HCT116 (cell line): ENCODE measurements at regions not wholly inside any gene's neighbourhood (a gene's known extent, or its start where the extent isn't known, plus 50 kb on each side); places are given as distances from the start of the nearest gene placed in this dataset.

ENCODE experiments used
- ATAC-seq: fragments of 200-7000 bp; cut with Tn5 transposase; 2 replicates; pipeline ENCODE4 v1.9.1; 2020; ENCODE audit warnings: mild to moderate bottlenecking, moderate library complexity
- BruUV-seq: library from RNA; stranded (reverse); fragments of 400-500 nt; replicated peaks from 2 replicates; lab custom pipeline; 2021; lab: Mats Ljungman, UMichigan
- CTCF ChIA-PET: fragments of 300-600 bp; sonication (Branson Sonifier 250); formaldehyde crosslinking; loops from one replicate; lab custom pipeline; 2021; ENCODE audit warnings: antibody characterized with exemption; lab: Charles Lee
- POLR2A ChIA-PET: fragments of 300-600, 350-600 bp; sonication (Branson Sonifier 250); formaldehyde crosslinking; loops from one replicate; lab custom pipeline; 2021; ENCODE audit warnings: antibody characterized with exemption; lab: Charles Lee
- RAD21 ChIA-PET, 2 experiments: fragments of 300-600 bp; sonication (Branson Sonifier 250); formaldehyde crosslinking; loops; one replicate each; lab custom pipeline; 2023; ENCODE audit warnings: low total read pairs in 2 of 2; ENCODE audit not compliant: uncharacterized antibody in 2 of 2, unreplicated experiment in 2 of 2, low non-redundant PET in 1 of 2; lab: Charles Lee
- DNase-seq: peaks from one replicate; pipeline ENCODE4 v3.0.0-alpha.2; 2010; ENCODE audit warnings: low read depth, low spot score
- H2AFZ ChIP-seq: fragments of 200-600 bp; shearing (Covaris generic), sonication (generic); 2 replicates; pipeline ENCODE4 v1.6.1; 2017; ENCODE audit warnings: low read depth, mixed run types, mixed read lengths, antibody characterized with exemption, low read length; ENCODE audit not compliant: poor library complexity, severe bottlenecking
- H3K27ac ChIP-seq: 2 replicates; pipeline ENCODE4 v1.5.1; 2012; ENCODE audit warnings: low read depth, low read length
- H3K27me3 ChIP-seq: fragments of 200-600 bp; sonication (generic); 2 replicates; pipeline ENCODE4 v1.6.1; 2016; ENCODE audit warnings: mixed run types, low read length, mixed read lengths; ENCODE audit not compliant: insufficient read depth
- H3K36me3 ChIP-seq, 2 experiments: fragments of 200-500 bp in 1 of 2; fragments of 200-600 bp in 1 of 2; sonication (Bioruptor generic) in 1 of 2; sonication (generic) in 1 of 2; 2 replicates each; pipeline versions ENCODE4 v1.5.1 to v1.6.1; 2014 to 2016; ENCODE audit warnings: low read length in 2 of 2, inconsistent platforms in 1 of 2, mixed read lengths in 1 of 2, mixed run types in 1 of 2; ENCODE audit not compliant: insufficient read depth in 2 of 2, control insufficient read depth in 1 of 2
- H3K4me1 ChIP-seq, 2 experiments: fragments of 200-600 bp in 1 of 2; sonication (generic) in 1 of 2; 2 replicates each; pipeline versions ENCODE4 v1.5.1 to v1.6.1; 2012 to 2017; ENCODE audit warnings: low read length in 2 of 2, inconsistent platforms in 1 of 2, mild to moderate bottlenecking in 1 of 2, mixed read lengths in 1 of 2, mixed run types in 1 of 2, moderate library complexity in 1 of 2; ENCODE audit not compliant: insufficient read depth in 2 of 2, control insufficient read depth in 1 of 2
- H3K4me2 ChIP-seq: fragments of 200-600 bp; sonication (generic); 2 replicates; pipeline ENCODE4 v1.6.1; 2017; ENCODE audit warnings: mixed run types, low read length, mixed read lengths
- H3K4me3 ChIP-seq, 2 experiments: fragments of 200-600 bp in 1 of 2; sonication (generic) in 1 of 2; replicated peaks in 1 of 2; 2 replicates each; pipeline ENCODE4 v1.5.1; 2011 to 2016; ENCODE audit warnings: low read length in 2 of 2, control low read depth in 1 of 2, low read depth in 1 of 2, mild to moderate bottlenecking in 1 of 2, mixed read lengths in 1 of 2, mixed run types in 1 of 2
- H3K79me2 ChIP-seq: fragments of 200-600 bp; sonication (generic); 2 replicates; pipeline ENCODE4 v1.6.1; 2017; ENCODE audit warnings: mild to moderate bottlenecking, mixed run types, low read length, moderate library complexity, mixed read lengths; ENCODE audit not compliant: insufficient read depth
- H3K9ac ChIP-seq: fragments of 200-600 bp; sonication (generic); 2 replicates; pipeline ENCODE4 v1.6.1; 2016; ENCODE audit warnings: low read length, mixed read lengths
- H3K9me2 ChIP-seq: fragments of 200-600 bp; sonication (generic), shearing (Covaris generic); 2 replicates; pipeline ENCODE4 v1.6.1; 2017; ENCODE audit warnings: mixed run types, mild to moderate bottlenecking, moderate library complexity; ENCODE audit not compliant: insufficient read depth
- H3K9me3 ChIP-seq, 2 experiments: fragments of 200-500 bp in 1 of 2; fragments of 200-600 bp in 1 of 2; sonication (Bioruptor generic) in 1 of 2; sonication (generic) in 1 of 2; 2 replicates each; pipeline ENCODE4 v1.6.1; 2014 to 2017; ENCODE audit warnings: low read length in 2 of 2, mixed read lengths in 2 of 2, inconsistent platforms in 1 of 2, low read depth in 1 of 2, mild to moderate bottlenecking in 1 of 2, mixed run types in 1 of 2, moderate library complexity in 1 of 2; ENCODE audit not compliant: control insufficient read depth in 1 of 2, insufficient read depth in 1 of 2
- H4K20me1 ChIP-seq: fragments of 200-600 bp; sonication (generic), shearing (Covaris generic); 2 replicates; pipeline ENCODE4 v1.6.1; 2017; ENCODE audit warnings: mixed run types, mild to moderate bottlenecking, moderate library complexity; ENCODE audit not compliant: insufficient read depth
- CBX3 ChIP-seq: IDR thresholded peaks from 2 replicates; pipeline ENCODE4 v1.6.1; 2012; ENCODE audit warnings: low read depth
- CEBPB ChIP-seq: IDR thresholded peaks from 2 replicates; pipeline ENCODE4 v1.6.1; 2012; ENCODE audit warnings: low read depth
- CTCF ChIP-seq, 3 experiments: fragments of 200-600 bp in 1 of 3; sonication (generic) in 1 of 3; IDR thresholded peaks in 2 of 3; conservative IDR thresholded peaks in 1 of 3; 2 replicates each; pipeline ENCODE4 v1.5.1; 2012 to 2017; ENCODE audit warnings: low read depth in 2 of 3, low read length in 2 of 3, antibody characterized with exemption in 1 of 3, borderline replicate concordance in 1 of 3, control low read depth in 1 of 3, mild to moderate bottlenecking in 1 of 3, mixed read lengths in 1 of 3, mixed run types in 1 of 3, moderate library complexity in 1 of 3; ENCODE audit not compliant: insufficient read depth in 1 of 3
- ELF1 ChIP-seq: IDR thresholded peaks from 2 replicates; pipeline ENCODE4 v1.6.1; 2012; ENCODE audit warnings: low read depth, borderline replicate concordance
- EZH2 ChIP-seq: fragments of 200-600 bp; sonication (generic); IDR thresholded peaks from 2 replicates; pipeline ENCODE4 v1.6.1; 2017; ENCODE audit warnings: antibody characterized with exemption, mixed run types
- EZH2phosphoT487 ChIP-seq: fragments of 200-600 bp; IDR thresholded peaks from 2 replicates; pipeline ENCODE4 v1.6.1; 2018; ENCODE audit warnings: antibody characterized with exemption, borderline replicate concordance
- FOSL1 ChIP-seq: IDR thresholded peaks from 2 replicates; pipeline ENCODE4 v1.6.1; 2012; ENCODE audit warnings: low read depth
- MAX ChIP-seq: IDR thresholded peaks from 2 replicates; pipeline ENCODE4 v1.6.1; 2012
- POLR2A ChIP-seq: IDR thresholded peaks from 2 replicates; pipeline ENCODE4 v1.7.0; 2011; ENCODE audit warnings: borderline replicate concordance; ENCODE audit not compliant: insufficient read depth, insufficient read length; ENCODE audit errors: extremely low read depth
- POLR2AphosphoS5 ChIP-seq: IDR thresholded peaks from 2 replicates; pipeline ENCODE4 v1.6.1; 2011; ENCODE audit warnings: mild to moderate bottlenecking, low read depth, low read length, moderate library complexity
- RAD21 ChIP-seq: IDR thresholded peaks from 2 replicates; pipeline ENCODE4 v1.6.1; 2012; ENCODE audit warnings: low read depth, mild to moderate bottlenecking
- REST ChIP-seq: IDR thresholded peaks from 2 replicates; pipeline ENCODE4 v1.6.1; 2012; ENCODE audit warnings: low read depth
- SIN3A ChIP-seq: IDR thresholded peaks from 2 replicates; pipeline ENCODE4 v1.6.1; 2012; ENCODE audit warnings: low read depth
- SP1 ChIP-seq: IDR thresholded peaks from 2 replicates; pipeline ENCODE4 v1.6.1; 2012; ENCODE audit warnings: low read depth
- SRF ChIP-seq: IDR thresholded peaks from 2 replicates; pipeline ENCODE4 v1.6.1; 2012; ENCODE audit warnings: low read depth
- YY1 ChIP-seq: IDR thresholded peaks from 2 replicates; pipeline ENCODE4 v1.6.1; 2011; ENCODE audit warnings: low read length, low read depth, moderate library complexity, mild to moderate bottlenecking; ENCODE audit not compliant: insufficient replicate concordance; ENCODE audit errors: extremely low read depth
- ZBTB33 ChIP-seq: IDR thresholded peaks from 2 replicates; pipeline ENCODE4 v1.6.1; 2011; ENCODE audit warnings: mild to moderate bottlenecking, low read length, moderate library complexity; ENCODE audit not compliant: insufficient replicate concordance; ENCODE audit errors: extremely low read depth
- ZFX ChIP-seq: fragments of 450-650 bp; IDR thresholded peaks from 2 replicates; pipeline ENCODE4 v1.6.1; 2017
- ZNF274 ChIP-seq: fragments of 200-500 bp; sonication (Bioruptor generic); IDR thresholded peaks from 2 replicates; pipeline ENCODE4 v1.6.1; 2014; ENCODE audit warnings: mild to moderate bottlenecking, low read depth, low read length, inconsistent platforms
- intact Hi-C: fragments of 100-400 bp; cut with micrococcal nuclease; formaldehyde crosslinking; loops from 2 replicates; pipeline ENCODE4 v1.10.0; 2022

- no TSS peak for BruUV-seq
- intact Hi-C loops, result no loop called here
- H4K20me1 ChIP-seq, result no peaks in the 10 kb centered on the region
- RAD21 ChIA-PET, result no interaction called here
- no peaks in the 10 kb centered on the region for H3K79me2 ChIP-seq
- DNase-seq, result no peak
- no peak overlapping the region for H2AFZ ChIP-seq
- CTCF ChIA-PET, result no interaction called here
- no peak overlapping the region for H3K4me3 ChIP-seq
- TF ChIP-seq YY1 (no peak), CEBPB (no peak), CBX3 (no peak), SRF (no peak), ELF1 (no peak), POLR2A (no peak), SP1 (no peak), CTCF (IDR thresholded peaks at IDR 0.05 in 2 of 3, conservative IDR thresholded peaks at IDR 0.05 in 1 of 3; ENCODE audit: borderline replicate concordance in 1 of 3, insufficient read depth in 1 of 3, low read depth in 2 of 3, low read length in 2 of 3) (no peak), ZBTB33 (no peak), POLR2AphosphoS5 (no peak), MAX (no peak), ZNF274 (no peak), FOSL1 (no peak), SIN3A (no peak), EZH2phosphoT487 (no peak), ZFX (no peak), RAD21 (no peak), EZH2 (no peak), REST (no peak)
- no peak overlapping the region for H3K4me2 ChIP-seq
- no peak overlapping the region for H3K27ac ChIP-seq
- H3K4me1 ChIP-seq, result no peaks in the 10 kb centered on the region
- H3K27me3 ChIP-seq, result no peaks in the 10 kb centered on the region
- H3K9me2 ChIP-seq, result no peaks in the 10 kb centered on the region
- no peaks in the 10 kb centered on the region for H3K9me3 ChIP-seq
- H3K36me3 ChIP-seq, result no peaks in the 10 kb centered on the region
- POLR2A ChIA-PET, result no interaction called here
- H3K9ac ChIP-seq, result no peak overlapping the region
- ATAC-seq, result no peak
Measured at GRCh38 chr1:98471633-98472032, 189.9 kb upstream of the SNX7 start.
